CD8-positive, alpha-beta memory T cell (primary cell): ENCODE measurements at regions not wholly inside any gene's neighbourhood (a gene's known extent, or its start where the extent isn't known, plus 50 kb on each side); places are given as distances from the start of the nearest gene placed in this dataset.

Experiments
- CTCF ChIA-PET: fragments of 350-600 bp; sonication (Branson Sonifier 250); formaldehyde crosslinking; loops from one replicate; lab custom pipeline; 2021; ENCODE audit warnings: antibody characterized with exemption; lab: Charles Lee
- POLR2A ChIA-PET: fragments of 350-600 bp; sonication (Branson Sonifier 250); formaldehyde crosslinking; loops from one replicate; lab custom pipeline; 2021; ENCODE audit warnings: antibody characterized with exemption; lab: Charles Lee
- DNase-seq, 5 donors: peaks; one replicate each; pipeline versions ENCODE4 v3.0.0 to v3.0.0-alpha.2; 2020 to 2022; ENCODE audit warnings: mixed read lengths in 1 of 5
- H3K27ac ChIP-seq: one replicate; pipeline ENCODE4 v1.7.0; 2013; ENCODE audit warnings: low read depth, mild to moderate bottlenecking, low read length, moderate library complexity
- H3K27me3 ChIP-seq: 2 replicates; pipeline ENCODE4 v1.7.0; 2013; ENCODE audit warnings: low read length, mild to moderate bottlenecking; ENCODE audit not compliant: insufficient read depth, poor library complexity, severe bottlenecking
- H3K36me3 ChIP-seq: 2 replicates; pipeline ENCODE4 v1.7.0; 2013; ENCODE audit warnings: mild to moderate bottlenecking, low read length, moderate library complexity; ENCODE audit not compliant: insufficient read depth
- H3K4me1 ChIP-seq: 2 replicates; pipeline ENCODE4 v1.7.0; 2013; ENCODE audit warnings: mild to moderate bottlenecking, low read length, moderate library complexity; ENCODE audit not compliant: insufficient read depth
- H3K4me3 ChIP-seq: 2 replicates; pipeline ENCODE4 v1.7.0; 2013; ENCODE audit warnings: mild to moderate bottlenecking, low read length
- H3K9me3 ChIP-seq: 2 replicates; pipeline ENCODE4 v1.7.0; 2013; ENCODE audit warnings: mild to moderate bottlenecking, low read length
- H3K27ac Mint-ChIP-seq, 8 donors: one replicate each; pipeline ENCODE4 v1.8.0; 2020 to 2021; ENCODE audit warnings: mixed read lengths in 8 of 8, mild to moderate bottlenecking in 6 of 8, inconsistent platforms in 3 of 8, moderate library complexity in 3 of 8
- H3K27me3 Mint-ChIP-seq, 2 donors: one replicate each; pipeline ENCODE4 v1.8.0; 2020 to 2021; ENCODE audit warnings: mixed read lengths in 2 of 2, mild to moderate bottlenecking in 1 of 2, moderate library complexity in 1 of 2
- H3K36me3 Mint-ChIP-seq, 3 donors: one replicate each; pipeline ENCODE4 v1.8.0; 2020 to 2021; ENCODE audit warnings: mixed read lengths in 3 of 3, inconsistent platforms in 1 of 3, mild to moderate bottlenecking in 1 of 3
- H3K4me1 Mint-ChIP-seq, 3 donors: one replicate each; pipeline ENCODE4 v1.8.0; 2020 to 2021; ENCODE audit warnings: mixed read lengths in 3 of 3, inconsistent platforms in 1 of 3, mild to moderate bottlenecking in 1 of 3
- H3K4me3 Mint-ChIP-seq, 7 donors: one replicate each; pipeline ENCODE4 v1.8.0; 2020 to 2021; ENCODE audit warnings: mixed read lengths in 7 of 7, mild to moderate bottlenecking in 6 of 7, moderate library complexity in 4 of 7, inconsistent platforms in 2 of 7
- H3K9me3 Mint-ChIP-seq, 5 donors: one replicate each; pipeline ENCODE4 v1.8.0; 2020 to 2022; ENCODE audit warnings: mixed read lengths in 5 of 5, mild to moderate bottlenecking in 3 of 5, moderate library complexity in 2 of 5, inconsistent platforms in 1 of 5

DNA sequence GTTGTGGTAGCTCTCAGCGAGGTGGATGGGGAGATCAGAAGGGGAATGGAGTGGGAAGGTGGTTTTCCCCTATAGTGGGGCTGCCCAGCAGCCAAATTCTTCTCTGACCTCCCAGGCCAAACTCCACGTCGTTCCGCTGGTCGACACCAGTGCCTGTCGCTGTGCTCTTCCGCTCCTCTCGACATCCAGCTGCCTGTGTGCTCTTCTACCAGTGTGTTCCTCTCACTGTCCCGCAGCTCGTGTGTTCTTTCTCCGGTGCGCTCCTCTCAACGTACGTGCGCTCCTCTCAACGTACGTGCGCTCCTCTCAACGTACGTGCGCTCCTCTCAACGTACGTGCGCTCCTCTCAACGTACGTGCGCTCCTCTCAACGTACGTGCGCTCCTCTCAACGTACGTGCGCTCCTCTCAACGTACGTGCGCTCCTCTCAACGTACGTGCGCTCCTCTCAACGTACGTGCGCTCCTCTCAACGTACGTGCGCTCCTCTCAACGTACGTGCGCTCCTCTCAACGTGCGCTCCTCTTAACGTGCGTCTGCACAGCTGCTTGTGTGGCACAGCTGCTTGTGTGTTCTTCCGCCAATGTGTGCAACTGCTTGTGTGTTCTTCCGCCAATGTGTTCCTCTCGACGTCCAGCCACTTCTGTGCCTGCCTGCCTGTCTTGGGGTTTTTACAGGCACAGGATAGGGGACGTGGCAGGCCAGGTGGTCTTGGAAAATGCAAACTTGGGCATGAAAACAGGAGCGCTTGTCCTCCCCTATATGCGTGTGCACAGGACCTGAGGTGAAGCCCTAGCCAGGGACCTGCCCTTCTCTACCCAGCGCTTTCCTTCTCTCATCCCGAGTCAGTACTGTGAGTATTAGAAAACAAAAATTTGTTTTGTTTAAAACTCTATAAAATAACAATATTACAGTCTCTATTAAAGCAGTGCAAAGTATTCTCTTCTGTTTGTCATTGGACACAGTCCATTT is 991.1 kb downstream of the GBE1 start:
- H3K9me3 Mint-ChIP-seq = peaks cover 2 to 37% (median 12%) of the 10 kb centered on the region in 5 donors
- Histone ChIP-seq H3K27me3 (no peaks in the 10 kb centered on the region), H3K4me1 (no peaks in the 10 kb centered on the region), H3K36me3 (no peaks in the 10 kb centered on the region), H3K27ac (peak overlapping the region; percentile 38), H3K4me3 (no peak overlapping the region), H3K9me3 (no peaks in the 10 kb centered on the region)
- CTCF ChIA-PET = no interaction called here
- H3K27me3 Mint-ChIP-seq = no peaks in the 10 kb centered on the region
- POLR2A ChIA-PET = no interaction called here
- no peaks in the 10 kb centered on the region for H3K36me3 Mint-ChIP-seq
- no peaks in the 10 kb centered on the region for H3K4me1 Mint-ChIP-seq
- no peak for DNase-seq
- H3K4me3 Mint-ChIP-seq = peak overlapping the region in 2 of 7 donors; percentile 9 to 17
- H3K27ac Mint-ChIP-seq = peak overlapping the region in 1 of 8 donors; percentile 75

DNA sequence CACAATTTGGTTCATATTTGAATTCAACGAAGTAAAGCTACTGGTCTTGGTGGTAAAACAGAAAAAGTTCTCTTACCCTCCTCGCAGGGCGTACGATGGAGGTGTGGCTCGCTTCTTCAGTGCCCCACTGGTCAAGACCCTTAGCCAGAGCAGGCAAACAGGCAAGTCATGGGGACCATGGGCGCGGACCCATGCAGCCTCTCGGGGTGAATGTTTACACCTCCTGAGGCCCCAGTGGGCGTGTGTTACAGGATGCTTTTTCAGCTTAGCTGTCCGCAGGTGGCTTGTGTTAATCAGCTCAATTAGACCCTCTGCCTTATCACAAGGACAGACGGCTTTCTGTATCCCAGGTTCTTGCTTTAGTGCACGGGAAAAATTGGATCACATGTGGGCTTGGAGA is 991.8 kb downstream of the GBE1 start:
- H3K27ac Mint-ChIP-seq = no peak overlapping the region
- Histone ChIP-seq H3K36me3 (no peaks in the 10 kb centered on the region), H3K27me3 (no peaks in the 10 kb centered on the region), H3K9me3 (no peaks in the 10 kb centered on the region), H3K27ac (no peak overlapping the region), H3K4me3 (no peak overlapping the region), H3K4me1 (no peaks in the 10 kb centered on the region)
- no peak for DNase-seq
- H3K4me1 Mint-ChIP-seq = no peaks in the 10 kb centered on the region
- ChIA-PET CTCF (no interaction called here), POLR2A (no interaction called here)
- H3K36me3 Mint-ChIP-seq = no peaks in the 10 kb centered on the region
- H3K4me3 Mint-ChIP-seq = peak overlapping the region in 2 of 7 donors; percentile 9 to 17
- H3K9me3 Mint-ChIP-seq = peaks cover 2 to 37% (median 12%) of the 10 kb centered on the region in 5 donors
- H3K27me3 Mint-ChIP-seq = no peaks in the 10 kb centered on the region

DNA sequence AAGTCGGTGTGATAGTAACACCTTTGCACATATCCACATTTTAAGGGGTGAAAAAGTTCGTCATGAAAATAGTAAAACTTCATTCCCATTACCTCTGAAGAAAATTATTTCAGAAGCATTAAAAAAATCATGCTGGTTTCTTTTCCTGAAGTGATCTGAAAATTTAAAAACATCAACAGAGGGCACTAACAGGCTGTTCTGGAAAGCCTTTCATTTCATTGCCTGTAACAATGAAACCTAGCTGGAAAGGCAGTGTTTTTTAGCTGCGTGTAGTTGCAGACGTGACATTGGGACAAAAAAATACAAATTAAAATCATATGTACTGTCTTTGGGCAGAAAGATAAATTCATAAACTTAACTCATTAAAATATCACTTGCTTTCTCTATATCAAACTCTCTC is 993.8 kb downstream of the GBE1 start:
- Histone ChIP-seq H3K27me3 (no peaks in the 10 kb centered on the region), H3K4me3 (no peak overlapping the region), H3K9me3 (no peaks in the 10 kb centered on the region), H3K27ac (peak overlapping the region; percentile 12), H3K36me3 (no peaks in the 10 kb centered on the region), H3K4me1 (no peaks in the 10 kb centered on the region)
- no peak for DNase-seq
- no peaks in the 10 kb centered on the region for H3K36me3 Mint-ChIP-seq
- ChIA-PET CTCF (no interaction called here), POLR2A (no interaction called here)
- H3K4me3 Mint-ChIP-seq = no peak overlapping the region
- no peaks in the 10 kb centered on the region for H3K4me1 Mint-ChIP-seq
- no peaks in the 10 kb centered on the region for H3K27me3 Mint-ChIP-seq
- H3K27ac Mint-ChIP-seq = no peak overlapping the region
- H3K9me3 Mint-ChIP-seq = peaks cover 3 to 33% (median 12%) of the 10 kb centered on the region in 5 donors

DNA sequence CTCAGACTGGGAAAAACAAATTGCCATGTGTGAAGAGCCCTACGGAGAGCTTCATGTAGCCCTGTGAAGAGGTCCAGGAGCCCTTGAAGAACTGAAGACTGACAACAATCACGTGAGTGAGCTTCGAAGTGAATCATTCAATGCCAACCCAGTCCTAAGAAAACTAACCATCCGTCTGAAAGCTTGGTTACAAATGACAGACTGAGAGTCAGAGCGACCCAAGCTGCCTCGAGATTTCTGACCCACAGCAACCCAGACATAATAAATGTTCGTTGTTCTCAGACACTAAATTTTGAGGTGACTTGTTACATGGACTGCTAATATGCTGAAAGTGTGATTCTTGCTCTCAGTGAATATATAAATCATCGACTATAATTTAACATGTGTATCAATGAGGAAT is 987.2 kb upstream of the ROBO1 start:
- H3K27ac ChIP-seq = no peak overlapping the region
- H3K27me3 ChIP-seq = no peaks in the 10 kb centered on the region
- no peak overlapping the region for H3K4me3 ChIP-seq
- peaks cover 3 to 28% (median 11%) of the 10 kb centered on the region in 5 donors for H3K9me3 Mint-ChIP-seq
- DNase-seq = no peak
- ChIA-PET POLR2A (no interaction called here), CTCF (no interaction called here)
- H3K9me3 ChIP-seq = no peaks in the 10 kb centered on the region
- no peaks in the 10 kb centered on the region for H3K27me3 Mint-ChIP-seq
- no peak overlapping the region for H3K4me3 Mint-ChIP-seq
- no peaks in the 10 kb centered on the region for H3K4me1 ChIP-seq
- no peak overlapping the region for H3K27ac Mint-ChIP-seq
- no peaks in the 10 kb centered on the region for H3K36me3 Mint-ChIP-seq
- no peaks in the 10 kb centered on the region for H3K4me1 Mint-ChIP-seq
- H3K36me3 ChIP-seq = no peaks in the 10 kb centered on the region

DNA sequence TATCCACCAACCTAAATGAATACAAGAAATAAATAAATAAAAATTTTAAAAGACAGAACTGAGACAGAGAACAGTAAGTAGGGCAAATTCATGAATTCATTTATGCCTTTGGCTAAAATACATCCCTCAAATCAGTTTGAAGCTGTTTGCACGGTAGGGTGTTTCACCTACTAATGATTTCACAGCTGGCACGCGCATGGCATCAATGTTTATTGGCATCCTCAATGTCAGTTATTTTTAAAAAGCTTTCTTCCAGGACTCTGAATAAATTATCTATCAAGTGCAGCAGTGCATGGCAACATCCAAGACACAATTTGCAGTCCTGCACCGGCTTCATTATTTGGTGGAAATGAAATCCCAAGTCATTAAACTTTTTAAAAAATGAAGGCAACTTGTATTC is 985.2 kb upstream of the ROBO1 start:
- no peaks in the 10 kb centered on the region for H3K27me3 Mint-ChIP-seq
- H3K4me3 ChIP-seq = no peak overlapping the region
- H3K4me1 Mint-ChIP-seq = no peaks in the 10 kb centered on the region
- no peak overlapping the region for H3K4me3 Mint-ChIP-seq
- DNase-seq = no peak
- no peaks in the 10 kb centered on the region for H3K36me3 ChIP-seq
- ChIA-PET POLR2A (no interaction called here), CTCF (no interaction called here)
- H3K4me1 ChIP-seq = no peaks in the 10 kb centered on the region
- H3K36me3 Mint-ChIP-seq = no peaks in the 10 kb centered on the region
- H3K27me3 ChIP-seq = no peaks in the 10 kb centered on the region
- H3K9me3 Mint-ChIP-seq = peaks cover 2 to 30% (median 8%) of the 10 kb centered on the region in 5 donors
- no peaks in the 10 kb centered on the region for H3K9me3 ChIP-seq
- no peak overlapping the region for H3K27ac ChIP-seq
- H3K27ac Mint-ChIP-seq = no peak overlapping the region

DNA sequence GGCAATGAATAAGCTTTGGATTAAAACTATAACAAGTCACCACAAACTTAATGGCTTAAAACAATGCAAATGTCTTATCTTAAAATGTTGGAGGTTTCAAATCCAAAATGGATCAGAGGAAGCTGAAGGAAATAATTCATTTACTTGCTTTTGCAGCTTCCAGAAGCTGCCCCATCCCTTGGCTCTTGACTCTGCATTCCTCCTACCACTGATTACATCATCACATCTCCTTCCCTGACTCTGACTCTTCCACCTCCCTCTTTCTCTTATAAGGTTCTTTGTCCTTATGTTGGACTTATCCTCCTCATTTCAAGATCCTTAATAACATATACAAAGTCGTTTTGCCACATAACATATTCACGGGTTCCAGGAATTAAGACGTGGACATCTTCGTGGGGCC is 982.8 kb upstream of the ROBO1 start:
- H3K9me3 Mint-ChIP-seq = peaks cover 2 to 38% (median 8%) of the 10 kb centered on the region in 5 donors
- H3K27ac ChIP-seq = no peak overlapping the region
- H3K36me3 Mint-ChIP-seq = no peaks in the 10 kb centered on the region
- H3K27ac Mint-ChIP-seq = no peak overlapping the region
- no peaks in the 10 kb centered on the region for H3K9me3 ChIP-seq
- H3K4me1 ChIP-seq = no peaks in the 10 kb centered on the region
- POLR2A ChIA-PET = no interaction called here
- no peak overlapping the region for H3K4me3 ChIP-seq
- no peaks in the 10 kb centered on the region for H3K27me3 ChIP-seq
- no peak overlapping the region for H3K4me3 Mint-ChIP-seq
- H3K27me3 Mint-ChIP-seq = no peaks in the 10 kb centered on the region
- no peak for DNase-seq
- H3K4me1 Mint-ChIP-seq = no peaks in the 10 kb centered on the region
- H3K36me3 ChIP-seq = no peaks in the 10 kb centered on the region
- CTCF ChIA-PET = no interaction called here

DNA sequence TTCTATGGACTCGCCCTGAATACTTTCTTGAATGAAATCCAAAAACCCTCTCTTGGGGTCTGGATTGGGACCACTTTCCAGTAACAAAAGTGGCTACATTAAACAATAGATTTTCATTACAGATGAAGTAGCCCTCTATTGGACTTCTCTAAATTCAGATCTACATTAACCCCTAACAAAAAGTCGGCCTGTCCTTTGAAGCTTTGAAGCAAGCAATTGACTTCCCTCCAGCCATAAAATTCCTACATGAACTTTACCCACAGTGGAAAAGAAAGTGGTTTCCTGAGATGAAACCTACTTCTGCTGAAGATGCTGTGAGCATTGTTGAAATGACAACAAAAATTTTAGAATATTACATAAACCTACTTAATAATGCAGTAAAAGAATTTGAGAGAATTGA is 967.1 kb upstream of the ROBO1 start:
- Mint-ChIP-seq H3K27me3 (peaks cover 0 to 1% of the 10 kb centered on the region in 2 donors), H3K4me1 (no peaks in the 10 kb centered on the region), H3K27ac (no peak overlapping the region), H3K36me3 (no peaks in the 10 kb centered on the region), H3K4me3 (no peak overlapping the region), H3K9me3 (peaks cover 3 to 29% (median 9%) of the 10 kb centered on the region in 5 donors)
- CTCF ChIA-PET = no interaction called here
- H3K27me3 ChIP-seq = no peaks in the 10 kb centered on the region
- no peak overlapping the region for H3K27ac ChIP-seq
- no peak for DNase-seq
- H3K9me3 ChIP-seq = no peaks in the 10 kb centered on the region
- H3K36me3 ChIP-seq = no peaks in the 10 kb centered on the region
- POLR2A ChIA-PET = no interaction called here
- H3K4me3 ChIP-seq = no peak overlapping the region
- H3K4me1 ChIP-seq = no peaks in the 10 kb centered on the region

DNA sequence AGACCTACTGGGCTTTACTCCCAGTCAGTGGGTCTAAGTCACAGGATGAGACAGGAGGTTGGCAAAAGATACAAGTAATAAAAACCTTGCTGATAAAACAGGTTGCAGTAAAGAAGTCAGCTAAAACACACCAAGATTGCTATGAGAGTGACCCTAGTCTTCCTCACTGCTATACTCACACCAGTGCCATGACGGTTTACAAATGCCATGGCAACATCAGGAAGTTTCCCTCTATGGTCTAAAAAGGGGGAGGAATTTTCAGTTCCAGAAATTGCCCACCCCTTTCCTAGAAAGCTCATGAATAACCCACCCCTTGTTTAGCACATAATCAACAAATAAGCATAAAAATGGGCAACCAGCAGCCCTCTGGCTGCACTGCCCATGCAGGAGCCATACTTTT is 966.7 kb upstream of the ROBO1 start:
- POLR2A ChIA-PET = no interaction called here

More for the DNA sequence above, 966.7 kb upstream of the ROBO1 start:
- Mint-ChIP-seq H3K36me3 (no peaks in the 10 kb centered on the region), H3K9me3 (peaks cover 0 to 27% (median 7%) of the 10 kb centered on the region in 5 donors), H3K27me3 (peaks cover 0 to 1% of the 10 kb centered on the region in 2 donors), H3K4me3 (no peak overlapping the region), H3K27ac (no peak overlapping the region), H3K4me1 (no peaks in the 10 kb centered on the region)
- H3K4me1 ChIP-seq = no peaks in the 10 kb centered on the region
- H3K4me3 ChIP-seq = no peak overlapping the region
- CTCF ChIA-PET = no interaction called here
- H3K27me3 ChIP-seq = no peaks in the 10 kb centered on the region
- peak overlapping the region; percentile 6 for H3K27ac ChIP-seq
- H3K36me3 ChIP-seq = no peaks in the 10 kb centered on the region
- H3K9me3 ChIP-seq = no peaks in the 10 kb centered on the region
- no peak for DNase-seq
